ENCODE measurements at regions not wholly inside any gene's neighbourhood (a gene's known extent, or its start where the extent isn't known, plus 50 kb on each side); places are given as distances from the start of the nearest gene placed in this dataset.

- no peak for DNase-seq
Measured at GRCh38 chr7:441684-442421, 77.8 kb downstream of the PDGFA start.

DNA sequence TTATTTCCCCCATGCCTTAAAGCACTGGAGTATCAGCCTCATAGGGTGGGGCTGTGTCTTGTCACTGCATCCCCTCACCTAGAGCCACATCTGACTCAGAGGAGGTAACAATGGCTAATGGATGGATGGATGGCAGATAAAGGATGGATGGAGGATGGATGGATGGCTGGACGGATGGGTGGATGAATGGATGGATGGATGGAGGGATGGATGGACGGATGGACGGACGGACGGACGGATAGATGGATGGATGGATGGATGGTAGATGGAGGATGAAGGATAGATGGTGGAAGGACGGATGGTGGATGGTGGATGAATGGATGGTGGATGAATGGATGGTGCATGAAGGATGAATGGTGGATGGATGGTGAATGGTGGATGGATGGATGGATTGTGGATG lies 77.2 kb downstream of the PDGFA start:
- no peak for DNase-seq

DNA sequence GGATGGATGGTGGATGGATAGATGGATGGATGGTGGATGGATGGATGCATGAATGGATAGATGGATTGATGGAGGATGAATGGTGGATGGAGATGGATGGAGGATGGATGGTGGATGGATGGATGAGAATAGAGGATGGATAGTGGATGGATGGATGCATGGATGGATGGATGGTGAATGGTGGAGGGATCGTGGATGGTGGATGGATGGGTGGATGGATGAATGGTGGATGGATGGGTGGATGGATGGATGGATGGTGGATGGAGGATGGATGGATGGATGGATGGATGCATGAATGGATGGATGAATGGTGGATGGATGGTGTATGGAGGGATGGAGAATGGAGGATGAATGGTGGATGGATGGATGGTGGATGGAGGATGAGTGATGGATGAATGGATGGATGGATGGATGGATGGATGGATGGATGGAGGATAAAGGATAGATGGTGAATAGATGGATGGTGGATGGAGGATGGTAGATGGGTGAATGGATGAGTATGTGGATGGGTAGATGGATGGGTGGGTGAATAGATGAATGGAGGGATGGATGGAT lies 76.3 kb downstream of the PDGFA start:
- no peak for DNase-seq

DNA sequence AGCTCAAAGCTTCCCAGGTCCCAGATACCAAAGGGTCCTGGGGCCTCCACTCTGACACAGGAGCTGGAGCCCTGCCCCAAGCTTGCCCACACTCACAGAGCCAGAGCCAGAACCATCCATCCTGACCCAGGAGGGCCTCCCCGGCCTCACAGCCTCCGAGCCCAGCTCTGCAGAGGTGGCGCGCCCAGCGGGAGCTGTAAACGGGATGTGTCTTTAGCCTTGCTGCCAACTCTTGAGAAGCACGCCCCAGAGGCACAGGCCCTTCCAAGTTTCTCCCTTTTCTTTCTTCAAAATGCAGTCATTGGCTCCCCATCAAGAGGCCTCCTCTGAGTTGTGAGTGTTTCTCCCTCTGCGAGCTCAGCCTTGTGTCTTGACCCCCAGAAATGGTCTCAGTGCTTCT lies 75.0 kb downstream of the PDGFA start:
- DNase-seq: no peak

GRCh38 chr7:445020-445419 lies 74.6 kb downstream of the PDGFA start:
- DNase-seq: no peak

DNA sequence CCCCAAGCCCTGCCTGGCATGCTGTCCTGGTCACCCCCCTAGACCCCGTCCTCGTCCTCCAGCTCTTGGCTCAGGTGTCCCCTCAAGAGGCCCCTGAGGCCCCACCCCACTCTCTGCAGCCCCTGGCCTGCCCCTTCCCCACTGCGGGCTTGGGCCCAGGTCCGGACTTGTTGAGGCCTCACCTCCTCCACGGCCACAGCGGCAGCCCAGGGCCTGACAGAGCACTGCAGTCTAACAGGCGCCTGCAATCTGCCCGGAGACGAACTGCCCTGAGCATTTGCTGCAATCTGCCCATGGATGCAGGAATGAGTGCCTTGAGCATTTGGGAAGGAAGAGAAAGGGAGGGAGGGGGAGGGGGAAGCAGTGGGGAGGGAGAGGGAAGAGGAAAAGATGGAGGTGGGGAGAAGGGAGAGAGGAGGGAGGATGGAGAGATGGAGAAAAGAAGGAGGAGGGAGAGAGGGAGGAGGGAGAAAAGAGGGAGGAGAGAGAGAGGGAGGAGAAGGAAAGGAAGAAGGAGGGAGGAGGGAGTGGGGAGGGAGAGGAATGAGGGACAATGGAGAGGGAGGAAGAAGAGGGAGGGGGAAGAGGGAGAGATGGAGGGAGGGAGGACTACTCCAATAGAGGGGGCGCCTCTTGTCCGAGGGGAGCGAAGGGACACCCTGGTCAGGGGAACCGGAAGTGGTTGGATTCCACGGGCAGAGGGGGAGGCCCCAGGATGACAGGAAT lies 73.9 kb downstream of the PDGFA start:
- DNase-seq: no peak

DNA sequence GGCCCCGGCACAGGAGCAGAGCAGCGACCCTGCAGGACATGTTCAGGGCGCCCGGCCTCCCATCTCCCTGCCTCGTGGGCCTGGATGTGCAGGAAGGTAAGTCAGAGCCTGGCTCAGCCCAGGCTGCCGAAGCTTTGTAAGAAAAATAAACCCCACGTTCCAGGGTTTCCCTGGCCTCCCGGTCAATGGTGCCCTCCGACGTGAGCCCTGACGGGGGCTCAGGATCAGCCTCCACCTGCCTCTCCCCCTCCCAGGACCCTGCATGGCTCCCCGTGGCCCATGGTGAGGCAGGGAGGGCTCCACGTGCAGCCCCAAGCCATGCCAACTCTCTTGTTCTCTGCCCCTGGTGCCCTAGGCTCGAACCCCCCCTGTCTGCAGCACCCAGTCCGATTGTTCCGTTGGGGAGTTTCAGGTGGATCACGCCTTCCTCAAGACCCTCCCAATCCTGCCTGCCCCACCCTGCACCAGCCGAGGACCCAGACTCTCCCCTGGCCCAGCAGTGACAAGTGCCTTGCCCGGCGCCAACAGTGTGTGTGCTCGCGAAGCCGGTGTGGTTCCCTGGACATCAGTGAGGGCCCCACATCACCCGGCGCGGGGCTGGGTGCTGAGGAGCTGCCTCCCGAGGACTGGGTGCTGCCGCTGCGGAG lies 73.2 kb downstream of the PDGFA start:
- no peak for DNase-seq
